AG09319 (cell line): ENCODE measurements at regions not wholly inside any gene's neighbourhood (a gene's known extent, or its start where the extent isn't known, plus 50 kb on each side); places are given as distances from the start of the nearest gene placed in this dataset.
"Not testable (repeated sequence)": the region's sequence is repeated elsewhere in the genome, so short reads cannot be mapped to it uniquely, and the experiment has no call there.

ENCODE experiments used
- DNase-seq: peaks from one replicate; pipeline ENCODE4 v3.0.0-alpha.2; 2010; ENCODE audit warnings: low read depth; ENCODE audit errors: extremely low read depth
- CTCF ChIP-seq: IDR thresholded peaks from 2 replicates; pipeline ENCODE4 v1.5.1; 2011; ENCODE audit warnings: low read depth, mild to moderate bottlenecking, inconsistent platforms, low read length, moderate library complexity

DNA sequence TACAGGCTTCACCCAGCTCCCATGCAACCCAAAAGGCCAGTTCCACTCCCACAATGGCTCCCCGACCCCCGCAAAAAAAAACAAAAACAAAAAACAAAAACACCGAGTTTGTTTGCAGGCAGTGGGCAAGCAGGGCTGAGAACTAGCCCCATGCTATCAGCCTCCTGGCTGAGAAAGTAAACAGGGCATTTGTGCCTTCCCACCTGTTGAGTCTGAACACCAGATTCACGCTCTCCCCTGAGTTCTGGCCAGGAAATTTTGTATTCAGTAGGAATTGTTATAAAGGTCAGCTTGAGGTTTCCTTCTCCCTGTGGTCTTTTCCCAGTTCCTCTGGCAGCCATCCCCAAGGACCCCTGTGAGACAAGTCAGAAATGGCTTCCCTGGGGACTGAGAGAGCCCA, 1066.5 kb downstream of the GLUD2 start:
- no peak for TF ChIP-seq CTCF
- no peak for DNase-seq

GRCh38 chrX:122115604-122116003, 1068.2 kb downstream of the GLUD2 start:
- no peak for DNase-seq
- TF ChIP-seq CTCF = no peak

DNA sequence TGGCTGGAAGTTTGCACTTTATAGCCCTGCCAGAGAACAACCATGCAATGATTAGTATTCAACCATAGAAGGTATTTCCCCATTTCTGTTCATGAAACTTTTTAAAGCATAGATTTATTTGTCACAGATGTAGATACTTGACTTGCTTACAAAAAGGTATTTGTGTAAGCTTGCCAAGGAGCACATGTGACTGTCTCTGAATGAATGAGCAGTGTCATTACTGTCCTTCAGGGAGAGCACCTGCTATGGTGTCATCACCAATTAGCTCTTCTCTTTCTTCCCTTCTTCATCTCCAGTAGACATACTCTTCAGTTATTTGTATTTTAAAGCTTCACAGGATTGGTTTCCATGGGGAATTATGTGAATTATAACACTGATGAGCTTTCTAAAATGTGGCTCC, 1064.7 kb upstream of the GRIA3 start:
- no peak for TF ChIP-seq CTCF
- no peak for DNase-seq

GRCh38 chrX:122122274-122122673, 1061.8 kb upstream of the GRIA3 start:
- no peak for TF ChIP-seq CTCF
- no peak for DNase-seq

DNA sequence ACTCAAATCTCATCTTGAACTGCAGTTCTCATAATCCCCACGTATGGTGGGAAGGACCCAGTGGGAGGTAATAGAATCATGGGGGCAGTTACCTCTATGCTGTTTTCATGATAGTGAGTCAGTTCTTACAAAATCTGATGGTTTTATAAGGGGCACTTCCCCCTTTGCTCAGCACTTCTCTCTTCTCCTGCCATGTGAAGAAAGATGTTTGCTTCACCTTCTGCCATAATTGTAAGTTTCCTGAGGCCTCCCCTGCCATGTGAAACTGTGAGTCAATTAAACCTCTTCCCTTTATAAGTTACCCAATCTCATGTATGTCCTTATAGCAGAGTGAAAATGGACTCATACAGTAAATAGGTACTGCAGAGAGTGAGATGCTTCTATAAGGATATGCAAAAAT, 1050.6 kb upstream of the GRIA3 start:
- no peak for TF ChIP-seq CTCF

DNA sequence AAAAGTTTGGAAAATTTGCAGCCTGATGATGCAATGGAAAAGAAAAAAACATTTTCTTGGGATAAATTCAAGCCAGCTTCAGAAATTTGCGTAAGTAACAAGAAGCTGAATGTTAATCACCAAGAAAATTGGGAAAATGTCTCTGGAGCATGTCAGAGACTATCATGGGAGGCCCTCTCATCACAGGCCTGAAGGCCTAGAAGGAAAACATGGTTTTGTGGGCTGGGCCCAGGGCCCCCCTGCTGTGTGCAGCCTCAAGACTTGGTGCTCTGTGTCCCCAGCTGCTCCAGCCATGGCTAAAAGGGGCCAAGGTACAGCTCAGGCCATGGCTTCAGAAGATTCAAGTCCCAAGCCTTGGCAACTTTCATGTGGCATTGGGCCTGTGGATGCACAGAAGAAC, 1049.8 kb upstream of the GRIA3 start:
- TF ChIP-seq CTCF = no peak
- no peak for DNase-seq

More for the DNA sequence above, 1050.6 kb upstream of the GRIA3 start:
- DNase-seq = no peak

DNA sequence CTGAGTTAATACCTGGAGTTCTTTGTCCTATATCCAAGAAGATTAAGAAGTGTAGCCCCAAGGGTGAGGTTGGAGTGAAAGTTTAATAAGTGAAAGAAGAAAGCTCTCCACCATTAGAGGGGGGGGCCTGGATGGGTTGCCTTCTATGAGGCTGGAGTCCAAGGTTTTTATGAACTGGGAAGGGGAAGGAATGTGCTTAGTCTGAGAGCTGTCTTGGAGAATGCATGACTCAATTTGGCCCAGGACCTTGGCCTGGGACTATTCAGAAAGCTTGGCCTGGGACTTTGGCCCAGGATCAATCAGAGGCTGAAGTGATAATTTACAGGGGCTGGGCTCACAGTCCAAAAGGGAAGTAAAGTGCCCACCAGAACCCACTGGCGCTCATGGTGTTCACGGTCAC, 1049.0 kb upstream of the GRIA3 start:
- no peak for DNase-seq
- no peak for TF ChIP-seq CTCF

DNA sequence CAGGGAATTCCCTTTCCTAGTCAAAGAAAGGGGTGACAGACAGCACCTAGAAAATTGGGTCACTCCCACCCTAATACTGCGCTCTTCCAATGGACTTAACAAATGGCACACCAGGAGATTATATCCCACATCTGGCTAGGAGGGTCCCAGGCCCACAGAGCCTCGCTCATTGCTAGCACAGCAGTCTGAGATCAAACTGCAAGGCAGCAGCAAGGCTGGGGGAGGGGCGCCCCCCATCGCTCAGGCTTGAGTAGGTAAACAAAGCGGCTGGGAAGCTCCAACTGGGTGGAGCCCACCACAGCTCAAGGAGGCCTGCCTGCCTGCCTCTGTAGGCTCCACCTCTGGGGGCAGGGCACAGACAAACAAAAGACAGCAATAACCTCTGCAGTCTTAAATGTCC, 1043.9 kb upstream of the GRIA3 start:
- DNase-seq = not testable (repeated sequence)
